GM12878 (cell line): ENCODE measurements at regions not wholly inside any gene's neighbourhood (a gene's known extent, or its start where the extent isn't known, plus 50 kb on each side); places are given as distances from the start of the nearest gene placed in this dataset.

ENCODE experiments used
- ATAC-seq: fragments of 200-7000 bp; cut with Tn5 transposase; 3 replicates; pipeline ENCODE4 v1.9.1; 2020; ENCODE audit warnings: mild to moderate bottlenecking, moderate library complexity
- BruUV-seq: library from RNA; stranded (reverse); fragments of 400-500 nt; replicated peaks from 2 replicates; lab custom pipeline; 2021; lab: Mats Ljungman, UMichigan
- CTCF ChIA-PET: fragments of 300-600 bp; sonication (Branson Sonifier 250); formaldehyde crosslinking; extraction: SDS; loops from one replicate; lab custom pipeline; 2021; ENCODE audit warnings: inconsistent platforms; lab: Yijun Ruan, JAX
- POLR2A ChIA-PET: fragments of 350-600 bp; formaldehyde crosslinking; extraction: SDS; loops from one replicate; lab custom pipeline; 2021; ENCODE audit warnings: inconsistent platforms; lab: Charles Lee
- RAD21 ChIA-PET: fragments of 300-600 bp; sonication (Branson Sonifier 250); formaldehyde crosslinking; loops from one replicate; lab custom pipeline; 2023; ENCODE audit warnings: antibody characterized with exemption; ENCODE audit not compliant: unreplicated experiment; lab: Charles Lee
- SMC1A ChIA-PET: fragments of 300-600 bp; sonication (Branson Sonifier 250); formaldehyde crosslinking; loops from one replicate; lab custom pipeline; 2023; ENCODE audit not compliant: unreplicated experiment, uncharacterized antibody; lab: Charles Lee
- DNase-seq: peaks from one replicate; pipeline ENCODE4 v3.0.0-alpha.2; 2011; ENCODE audit warnings: low read depth, low spot score
- FAIRE-seq: peaks from 3 replicates; lab custom pipeline; 2011; peaks lifted over from hg19 to GRCh38; lab: Jason Lieb, UNC
- H2AFZ ChIP-seq: 2 replicates; pipeline ENCODE4 v1.6.0; 2011; ENCODE audit warnings: low read depth, low read length, control low read depth; ENCODE audit not compliant: control insufficient read depth
- H3K27ac ChIP-seq: 2 replicates; pipeline ENCODE4 v1.5.1; 2011; ENCODE audit warnings: control low read depth; ENCODE audit not compliant: control insufficient read depth, insufficient read depth
- H3K27me3 ChIP-seq, 2 experiments: replicated peaks in 1 of 2; 2 replicates each; pipeline versions ENCODE4 v1.6.0 to v1.6.1; 2011; ENCODE audit warnings: low read length in 1 of 2; ENCODE audit not compliant: control insufficient read depth in 2 of 2, insufficient read depth in 2 of 2
- H3K36me3 ChIP-seq, 2 experiments: 2 replicates each; pipeline ENCODE4 v1.5.1; 2011; ENCODE audit warnings: low read length in 1 of 2; ENCODE audit not compliant: control insufficient read depth in 2 of 2, insufficient read depth in 2 of 2
- H3K4me1 ChIP-seq: 2 replicates; pipeline ENCODE4 v1.6.1; 2011; ENCODE audit warnings: mild to moderate bottlenecking, low read length, moderate library complexity, mixed read lengths; ENCODE audit not compliant: control insufficient read depth, insufficient read depth
- H3K4me2 ChIP-seq: 2 replicates; pipeline ENCODE4 v1.6.0; 2011; ENCODE audit warnings: control low read depth; ENCODE audit not compliant: control insufficient read depth, insufficient read depth
- H3K4me3 ChIP-seq: fragments of 200-600 bp; sonication (generic); 2 replicates; pipeline ENCODE4 v1.5.1; 2016
- H3K79me2 ChIP-seq: 2 replicates; pipeline ENCODE4 v1.6.0; 2011; ENCODE audit warnings: low read length; ENCODE audit not compliant: control insufficient read depth, insufficient read depth
- H3K9ac ChIP-seq: 2 replicates; pipeline ENCODE4 v1.8.0; 2011; ENCODE audit warnings: low read length, control low read depth, mixed read lengths; ENCODE audit not compliant: control insufficient read depth, insufficient read depth
- H3K9me3 ChIP-seq: replicated peaks from 3 replicates; pipeline ENCODE4 v1.5.1; 2011; ENCODE audit warnings: mild to moderate bottlenecking, low read length; ENCODE audit not compliant: control insufficient read depth, insufficient read depth
- H4K20me1 ChIP-seq: 2 replicates; pipeline ENCODE4 v1.6.0; 2011; ENCODE audit not compliant: control insufficient read depth, insufficient read depth
- CBFB ChIP-seq: IDR thresholded peaks from 2 replicates; pipeline ENCODE4 v1.6.1; 2016; ENCODE audit warnings: antibody characterized with exemption, low read depth
- GABPA ChIP-seq: IDR thresholded peaks from 2 replicates; pipeline ENCODE4 v1.6.1; 2014; ENCODE audit warnings: antibody characterized with exemption, low read depth, mild to moderate bottlenecking, inconsistent platforms
- REST ChIP-seq: IDR thresholded peaks from 2 replicates; pipeline ENCODE4 v1.6.1; 2012; ENCODE audit warnings: mild to moderate bottlenecking, low read depth, low read length
- in situ Hi-C: fragments of 300-500 bp; cut with MboI; formaldehyde crosslinking; loops from 9 replicates; pipeline ENCODE4 v1.14.3; 2018; ENCODE audit warnings: mixed read lengths
- intact Hi-C: fragments of 100-400 bp; cut with micrococcal nuclease; formaldehyde crosslinking; loops from one replicate; pipeline ENCODE4 v1.14.2; 2022; ENCODE audit not compliant: unreplicated experiment
- TF ChIP-seq, protein P1 (sequence below): fragments of 150-350 bp; IDR thresholded peaks from 2 replicates; pipeline ENCODE4 v1.6.1; 2014; ENCODE audit warnings: mild to moderate bottlenecking, low read depth, low read length

DNA sequence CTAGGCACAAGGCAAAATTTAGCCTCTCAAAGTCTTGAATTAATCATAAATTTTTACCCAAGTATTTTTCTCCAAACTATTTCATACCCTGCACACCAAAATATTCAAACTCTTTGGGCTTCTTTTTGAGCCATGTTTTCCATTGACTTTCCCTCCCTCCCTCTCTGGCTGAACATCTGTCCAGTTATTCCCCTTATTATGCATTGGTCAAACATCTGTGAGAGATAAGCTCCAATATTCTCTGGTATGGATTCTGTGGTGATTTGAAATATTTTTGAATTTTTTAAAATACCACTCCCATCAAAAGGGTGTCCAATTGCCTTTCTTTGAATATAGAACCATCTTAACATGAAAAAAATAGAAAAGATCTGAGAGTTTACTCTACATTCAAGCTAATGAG lies 244.2 kb downstream of the RFPL4B start:
- FAIRE-seq, result no peak
- Histone ChIP-seq H3K36me3 (no peaks in the 10 kb centered on the region), H3K27me3 (no peaks in the 10 kb centered on the region), H3K4me2 (no peak overlapping the region), H3K27ac (no peak overlapping the region), H3K9ac (no peak overlapping the region), H2AFZ (no peak overlapping the region), H3K9me3 (no peaks in the 10 kb centered on the region), H3K4me3 (no peak overlapping the region), H4K20me1 (no peaks in the 10 kb centered on the region), H3K79me2 (no peaks in the 10 kb centered on the region), H3K4me1 (no peaks in the 10 kb centered on the region)
- BruUV-seq, result no TSS peak
- no peak for DNase-seq
- ChIA-PET CTCF (interaction anchor here (0.7 kb wide), 1 partner anchor 8 kb away, joined by 3 read pairs; no protein-coding TSS in a partner anchor), RAD21 (no interaction called here), SMC1A (no interaction called here), POLR2A (no interaction called here)
- TF ChIP-seq CBFB, result no peak
- ATAC-seq, result no peak
- in situ Hi-C loops, result no loop called here
- intact Hi-C loops, result no loop called here

- no peak overlapping the region for H2AFZ ChIP-seq
- intact Hi-C loops (no loop called here), in situ Hi-C loops (no loop called here)
- POLR2A ChIA-PET, result no interaction called here
- ATAC-seq, result no peak
- SMC1A ChIA-PET, result interaction anchor here (0.6 kb wide), 1 partner anchor 176 kb away, joined by 4 read pairs; no protein-coding TSS in a partner anchor
- H3K27ac ChIP-seq, result no peak overlapping the region
- H3K27me3 ChIP-seq, result no peaks in the 10 kb centered on the region
- no peak overlapping the region for H3K9ac ChIP-seq
- H4K20me1 ChIP-seq, result no peaks in the 10 kb centered on the region
- H3K36me3 ChIP-seq, result no peaks in the 10 kb centered on the region
- TF ChIP-seq, protein P1, sequence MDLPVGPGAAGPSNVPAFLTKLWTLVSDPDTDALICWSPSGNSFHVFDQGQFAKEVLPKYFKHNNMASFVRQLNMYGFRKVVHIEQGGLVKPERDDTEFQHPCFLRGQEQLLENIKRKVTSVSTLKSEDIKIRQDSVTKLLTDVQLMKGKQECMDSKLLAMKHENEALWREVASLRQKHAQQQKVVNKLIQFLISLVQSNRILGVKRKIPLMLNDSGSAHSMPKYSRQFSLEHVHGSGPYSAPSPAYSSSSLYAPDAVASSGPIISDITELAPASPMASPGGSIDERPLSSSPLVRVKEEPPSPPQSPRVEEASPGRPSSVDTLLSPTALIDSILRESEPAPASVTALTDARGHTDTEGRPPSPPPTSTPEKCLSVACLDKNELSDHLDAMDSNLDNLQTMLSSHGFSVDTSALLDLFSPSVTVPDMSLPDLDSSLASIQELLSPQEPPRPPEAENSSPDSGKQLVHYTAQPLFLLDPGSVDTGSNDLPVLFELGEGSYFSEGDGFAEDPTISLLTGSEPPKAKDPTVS, result no peak
- TF ChIP-seq REST, result no peak
- no peak for TF ChIP-seq GABPA
- no peaks in the 10 kb centered on the region for H3K79me2 ChIP-seq
- no TSS peak for BruUV-seq
- RAD21 ChIA-PET, result no interaction called here
- no peak for FAIRE-seq
- no peak for DNase-seq
- H3K9me3 ChIP-seq, result no peaks in the 10 kb centered on the region
- H3K4me3 ChIP-seq, result no peak overlapping the region
- CTCF ChIA-PET, result no interaction called here
- no peaks in the 10 kb centered on the region for H3K4me1 ChIP-seq
- H3K4me2 ChIP-seq, result no peak overlapping the region
These were observed 245.0 kb downstream of the RFPL4B start for GRCh38 chr6:112592159-112592558.
